ENCODE measurements at regions not wholly inside any gene's neighbourhood (a gene's known extent, or its start where the extent isn't known, plus 50 kb on each side); places are given as distances from the start of the nearest gene placed in this dataset.
"Not testable (repeated sequence)": the region's sequence is repeated elsewhere in the genome, so short reads cannot be mapped to it uniquely, and the experiment has no call there.

GRCh38 chr2:17193433-17193890 is 324.8 kb downstream of the RAD51AP2 start:
- not testable (repeated sequence) for DNase-seq (ENCODE audit: low spot score)

GRCh38 chr2:17191223-17191622 is 327.0 kb downstream of the RAD51AP2 start:
- DNase-seq (ENCODE audit: low spot score), result no peak

- DNase-seq (ENCODE audit: low spot score), result no peak
Observed at GRCh38 chr2:17190527-17190926, 327.7 kb downstream of the RAD51AP2 start.

GRCh38 chr2:17188721-17189120 is 329.5 kb downstream of the RAD51AP2 start:
- no peak for DNase-seq (ENCODE audit: low spot score)

GRCh38 chr2:17184512-17184911 is 333.7 kb downstream of the RAD51AP2 start:
- DNase-seq (ENCODE audit: low spot score), result no peak

- no peak for DNase-seq (ENCODE audit: low spot score)
Observed at GRCh38 chr2:17182399-17182798, 335.8 kb downstream of the RAD51AP2 start.

GRCh38 chr2:17181051-17181752 is 337.0 kb downstream of the RAD51AP2 start:
- no peak for DNase-seq (ENCODE audit: low spot score)

- no peak for DNase-seq (ENCODE audit: low spot score)
Observed at GRCh38 chr2:17179145-17179808, 339.0 kb downstream of the RAD51AP2 start.

- no peak for DNase-seq (ENCODE audit: low spot score)
Observed at GRCh38 chr2:17177088-17177487, 341.2 kb downstream of the RAD51AP2 start.

- no peak for DNase-seq (ENCODE audit: low spot score)
Observed at GRCh38 chr2:17171446-17172049, 346.7 kb downstream of the RAD51AP2 start.

- no peak for DNase-seq (ENCODE audit: low spot score)
Observed at GRCh38 chr2:17166506-17166905, 351.7 kb downstream of the RAD51AP2 start.

GRCh38 chr2:17164550-17164949 is 353.7 kb downstream of the RAD51AP2 start:
- no peak for DNase-seq (ENCODE audit: low spot score)

GRCh38 chr2:17163638-17164037 is 354.6 kb downstream of the RAD51AP2 start:
- DNase-seq (ENCODE audit: low spot score), result no peak

GRCh38 chr2:17162713-17163112 is 355.5 kb downstream of the RAD51AP2 start:
- DNase-seq (ENCODE audit: low spot score), result no peak

- DNase-seq (ENCODE audit: low spot score), result no peak
Observed at GRCh38 chr2:17160594-17160993, 357.6 kb downstream of the RAD51AP2 start.

- DNase-seq (ENCODE audit: low spot score), result no peak
Observed at GRCh38 chr2:17156086-17156485, 362.2 kb downstream of the RAD51AP2 start.

GRCh38 chr2:17149945-17150344 is 368.3 kb downstream of the RAD51AP2 start:
- no peak for DNase-seq (ENCODE audit: low spot score)

GRCh38 chr2:17148407-17149145 is 369.7 kb downstream of the RAD51AP2 start:
- DNase-seq (ENCODE audit: low spot score), result no peak

GRCh38 chr2:17146358-17146757 is 371.9 kb downstream of the RAD51AP2 start:
- no peak for DNase-seq (ENCODE audit: low spot score)

- DNase-seq (ENCODE audit: low spot score), result no peak
Observed at GRCh38 chr2:17136877-17137276, 381.4 kb downstream of the RAD51AP2 start.

GRCh38 chr2:17136231-17136630 is 382.0 kb downstream of the RAD51AP2 start:
- DNase-seq (ENCODE audit: low spot score), result no peak

- no peak for DNase-seq (ENCODE audit: low spot score)
Observed at GRCh38 chr2:17135619-17136018, 382.6 kb downstream of the RAD51AP2 start.
